Right hindlimb (tissue), 1 donor: ENCODE measurements at regions not wholly inside any gene's neighbourhood (a gene's known extent, or its start where the extent isn't known, plus 50 kb on each side); places are given as distances from the start of the nearest gene placed in this dataset.

Experiments used
- DNase-seq: peaks from one replicate; pipeline ENCODE4 v3.0.0-alpha.2; 2018

- DNase-seq = no peak
Measured at GRCh38 chr3:106805625-106806024, 571.6 kb upstream of the CCDC54 start.

- DNase-seq = no peak
Measured at GRCh38 chr3:106806964-106807363, 570.3 kb upstream of the CCDC54 start.

- no peak for DNase-seq
Measured at GRCh38 chr3:106809041-106809440, 568.2 kb upstream of the CCDC54 start.

GRCh38 chr3:106809623-106810299 is 567.5 kb upstream of the CCDC54 start:
- DNase-seq = no peak

GRCh38 chr3:106810300-106810875 is 566.9 kb upstream of the CCDC54 start:
- peak; percentile 35 for DNase-seq

GRCh38 chr3:106811376-106811775 is 565.9 kb upstream of the CCDC54 start:
- DNase-seq = no peak

GRCh38 chr3:106813742-106814141 is 563.5 kb upstream of the CCDC54 start:
- DNase-seq = peak; percentile 57

GRCh38 chr3:106814231-106814630 is 563.0 kb upstream of the CCDC54 start:
- DNase-seq = peak; percentile 85

GRCh38 chr3:106816838-106817237 is 560.4 kb upstream of the CCDC54 start:
- DNase-seq = no peak

- no peak for DNase-seq
Measured at GRCh38 chr3:106817706-106818105, 559.5 kb upstream of the CCDC54 start.

GRCh38 chr3:106819440-106819839 is 557.8 kb upstream of the CCDC54 start:
- no peak for DNase-seq

- DNase-seq = no peak
Measured at GRCh38 chr3:106820726-106821362, 556.4 kb upstream of the CCDC54 start.

- DNase-seq = no peak
Measured at GRCh38 chr3:106821801-106822200, 555.4 kb upstream of the CCDC54 start.

- no peak for DNase-seq
Measured at GRCh38 chr3:106822204-106822603, 555.0 kb upstream of the CCDC54 start.

- DNase-seq = no peak
Measured at GRCh38 chr3:106823701-106824100, 553.5 kb upstream of the CCDC54 start.

GRCh38 chr3:106824856-106825255 is 552.4 kb upstream of the CCDC54 start:
- no peak for DNase-seq

GRCh38 chr3:106825962-106826605 is 551.2 kb upstream of the CCDC54 start:
- peak; percentile 47 for DNase-seq

GRCh38 chr3:106826791-106827311 is 550.4 kb upstream of the CCDC54 start:
- no peak for DNase-seq

- DNase-seq = no peak
Measured at GRCh38 chr3:106827515-106828213, 549.6 kb upstream of the CCDC54 start.

- DNase-seq = no peak
Measured at GRCh38 chr3:106829206-106829605, 548.0 kb upstream of the CCDC54 start.

GRCh38 chr3:106830334-106830733 is 546.9 kb upstream of the CCDC54 start:
- no peak for DNase-seq

GRCh38 chr3:106836906-106837305 is 540.3 kb upstream of the CCDC54 start:
- DNase-seq = no peak

- no peak for DNase-seq
Measured at GRCh38 chr3:106837616-106838015, 539.6 kb upstream of the CCDC54 start.
